SU-DHL-6 (cell line): ENCODE measurements at regions not wholly inside any gene's neighbourhood (a gene's known extent, or its start where the extent isn't known, plus 50 kb on each side); places are given as distances from the start of the nearest gene placed in this dataset.

Source experiments
- CTCF ChIP-seq: fragments of 200-600 bp; sonication (generic); IDR thresholded peaks from one replicate; pipeline ENCODE4 v1.5.1; 2017; ENCODE audit warnings: antibody characterized with exemption, mild to moderate bottlenecking, low read length, moderate library complexity; ENCODE audit not compliant: insufficient read depth, poor library complexity, severe bottlenecking
- EZH2phosphoT487 ChIP-seq: fragments of 200-600 bp; sonication (generic), shearing (Covaris generic); conservative IDR thresholded peaks from 2 replicates; pipeline ENCODE4 v1.6.1; 2018; ENCODE audit warnings: mild to moderate bottlenecking, antibody characterized with exemption, low read length, moderate library complexity, mixed read lengths

- TF ChIP-seq CTCF, result no peak
- TF ChIP-seq EZH2phosphoT487, result no peak
These were observed 90.0 kb upstream of the MAFB start for GRCh38 chr20:40778894-40779496.
